AG04450 (cell line): ENCODE measurements at regions not wholly inside any gene's neighbourhood (a gene's known extent, or its start where the extent isn't known, plus 50 kb on each side); places are given as distances from the start of the nearest gene placed in this dataset.
A peak's percentile ranks its signal among the peaks of the same experiment; 100 is the strongest.

ENCODE experiments used
- CTCF ChIA-PET: fragments of 300-600, 350-600 bp; formaldehyde crosslinking; extraction: SDS; loops from one replicate; lab custom pipeline; 2022; ENCODE audit warnings: antibody characterized with exemption, inconsistent platforms; lab: Charles Lee
- POLR2A ChIA-PET: fragments of 350-600 bp; formaldehyde crosslinking; extraction: SDS; loops from one replicate; lab custom pipeline; 2021; ENCODE audit warnings: antibody characterized with exemption, inconsistent platforms; lab: Yijun Ruan, JAX
- DNase-seq: peaks from one replicate; pipeline ENCODE4 v3.0.0-alpha.2; 2011; ENCODE audit warnings: low read depth, low spot score
- H3K27ac ChIP-seq: one replicate; pipeline ENCODE4 v1.5.1; 2012; ENCODE audit warnings: low read depth, low read length, control low read depth
- H3K27me3 ChIP-seq: one replicate; pipeline ENCODE4 v1.6.0; 2012; ENCODE audit warnings: low read length; ENCODE audit not compliant: control insufficient read depth, insufficient read depth
- H3K4me3 ChIP-seq: 2 replicates; pipeline ENCODE4 v1.5.1; 2011; ENCODE audit warnings: mild to moderate bottlenecking, low read depth, low read length, control low read depth
- H3K9me3 ChIP-seq: 2 replicates; pipeline ENCODE4 v1.5.1; 2012; ENCODE audit warnings: low read length; ENCODE audit not compliant: control insufficient read depth, insufficient read depth
- TF ChIP-seq, protein P1 (sequence below): IDR thresholded peaks from 2 replicates; pipeline ENCODE4 v1.5.1; 2011; ENCODE audit warnings: low read depth, low read length, control low read depth, inconsistent platforms

DNA sequence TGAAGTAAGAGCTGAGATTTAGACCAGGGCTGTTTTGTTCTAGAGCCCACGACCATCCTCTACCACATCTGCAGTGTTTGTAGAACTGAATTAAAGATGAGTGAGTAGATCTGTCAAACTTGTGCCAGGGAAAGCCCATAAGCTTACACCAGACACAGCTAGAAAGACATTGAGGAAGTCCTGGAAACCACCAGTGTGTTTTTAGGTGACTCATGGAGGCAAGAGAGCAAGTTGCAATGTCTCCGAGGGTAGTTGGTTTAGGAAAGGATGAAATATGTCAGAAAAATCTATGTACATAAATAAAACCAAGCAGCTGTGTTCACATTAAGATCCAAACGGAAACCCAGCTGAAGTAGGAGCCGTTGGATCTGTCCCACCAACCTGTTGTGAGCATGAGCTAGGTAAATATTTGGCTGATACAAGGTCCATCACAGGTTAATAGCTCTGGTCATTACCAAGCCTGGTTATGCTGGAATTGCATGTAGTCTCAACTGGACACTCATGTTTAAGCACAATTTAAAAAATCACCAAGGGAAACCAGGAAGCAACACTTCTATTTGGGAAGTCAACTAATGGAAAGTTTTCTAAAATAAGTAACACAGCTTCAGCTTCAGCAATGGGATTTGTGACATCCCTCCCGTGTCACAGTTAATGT is 49.9 kb upstream of the PLEKHG3 start:
- ChIA-PET POLR2A (interaction anchor here (0.9 to 1.7 kb wide), 4 partner anchors 9 to 114 kb away, joined by 3 to 17 read pairs (median 6); partner anchors contain the start of gene HSPA2), CTCF (interaction anchor here (1.2 to 1.5 kb wide), 4 partner anchors 18 to 169 kb away, joined by 3 to 6 read pairs (median 4); partner anchors contain the start of gene HSPA2)
- H3K27ac ChIP-seq: peak overlapping the region; percentile 65
- no peak overlapping the region for H3K4me3 ChIP-seq
- DNase-seq: peak; percentile 74
- peaks cover 2% of the 10 kb centered on the region for H3K27me3 ChIP-seq
- peaks cover 3% of the 10 kb centered on the region; the same call in 1 of the 2 replicates for H3K9me3 ChIP-seq
- TF ChIP-seq, protein P1, sequence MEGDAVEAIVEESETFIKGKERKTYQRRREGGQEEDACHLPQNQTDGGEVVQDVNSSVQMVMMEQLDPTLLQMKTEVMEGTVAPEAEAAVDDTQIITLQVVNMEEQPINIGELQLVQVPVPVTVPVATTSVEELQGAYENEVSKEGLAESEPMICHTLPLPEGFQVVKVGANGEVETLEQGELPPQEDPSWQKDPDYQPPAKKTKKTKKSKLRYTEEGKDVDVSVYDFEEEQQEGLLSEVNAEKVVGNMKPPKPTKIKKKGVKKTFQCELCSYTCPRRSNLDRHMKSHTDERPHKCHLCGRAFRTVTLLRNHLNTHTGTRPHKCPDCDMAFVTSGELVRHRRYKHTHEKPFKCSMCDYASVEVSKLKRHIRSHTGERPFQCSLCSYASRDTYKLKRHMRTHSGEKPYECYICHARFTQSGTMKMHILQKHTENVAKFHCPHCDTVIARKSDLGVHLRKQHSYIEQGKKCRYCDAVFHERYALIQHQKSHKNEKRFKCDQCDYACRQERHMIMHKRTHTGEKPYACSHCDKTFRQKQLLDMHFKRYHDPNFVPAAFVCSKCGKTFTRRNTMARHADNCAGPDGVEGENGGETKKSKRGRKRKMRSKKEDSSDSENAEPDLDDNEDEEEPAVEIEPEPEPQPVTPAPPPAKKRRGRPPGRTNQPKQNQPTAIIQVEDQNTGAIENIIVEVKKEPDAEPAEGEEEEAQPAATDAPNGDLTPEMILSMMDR: no peak
